GM19240 (cell line): ENCODE measurements at regions not wholly inside any gene's neighbourhood (a gene's known extent, or its start where the extent isn't known, plus 50 kb on each side); places are given as distances from the start of the nearest gene placed in this dataset.
"Not testable (repeated sequence)": the region's sequence is repeated elsewhere in the genome, so short reads cannot be mapped to it uniquely, and the experiment has no call there.

Experiments
- DNase-seq: peaks from one replicate; pipeline ENCODE4 v3.0.0; 2011; ENCODE audit warnings: low spot score; ENCODE audit not compliant: insufficient read length

DNA sequence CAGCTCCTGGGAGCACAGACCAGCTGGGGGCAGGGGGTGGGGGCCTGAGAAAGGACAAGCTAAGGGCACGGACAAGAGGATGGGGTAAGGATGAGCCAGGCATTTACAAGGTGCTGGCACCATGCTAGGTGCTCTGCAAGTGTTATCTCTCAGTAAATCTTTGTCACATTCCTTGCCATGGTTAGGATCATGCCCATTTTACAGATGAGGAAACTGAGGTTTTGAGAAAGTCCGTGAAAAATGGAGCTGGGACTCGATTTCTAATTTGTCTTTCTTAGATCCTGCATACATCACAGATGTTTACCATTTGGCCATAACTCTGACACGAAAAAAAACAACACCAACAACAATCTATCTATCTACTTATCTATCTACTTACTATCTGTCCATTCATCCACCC lies 429.7 kb downstream of the MIAT start:
- DNase-seq, result no peak

DNA sequence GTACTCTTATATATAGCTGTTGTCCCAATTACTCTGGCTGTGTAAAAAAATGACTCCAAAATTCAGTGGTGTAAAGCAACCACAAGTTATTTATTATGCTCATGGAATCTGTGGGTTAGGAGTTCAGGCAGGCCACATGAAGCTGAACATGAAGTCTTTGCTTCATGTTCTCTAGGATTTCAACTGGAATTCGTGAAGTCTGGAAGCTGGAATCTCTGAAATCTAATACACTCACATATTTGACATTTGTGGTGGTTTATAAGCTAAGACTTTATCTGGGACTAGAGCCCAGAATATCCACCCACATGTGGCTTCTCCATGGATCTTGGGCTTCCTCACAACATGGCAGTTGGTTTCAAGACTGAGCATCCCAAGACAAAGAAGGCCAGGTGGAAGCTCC lies 430.6 kb downstream of the MIAT start:
- no peak for DNase-seq

DNA sequence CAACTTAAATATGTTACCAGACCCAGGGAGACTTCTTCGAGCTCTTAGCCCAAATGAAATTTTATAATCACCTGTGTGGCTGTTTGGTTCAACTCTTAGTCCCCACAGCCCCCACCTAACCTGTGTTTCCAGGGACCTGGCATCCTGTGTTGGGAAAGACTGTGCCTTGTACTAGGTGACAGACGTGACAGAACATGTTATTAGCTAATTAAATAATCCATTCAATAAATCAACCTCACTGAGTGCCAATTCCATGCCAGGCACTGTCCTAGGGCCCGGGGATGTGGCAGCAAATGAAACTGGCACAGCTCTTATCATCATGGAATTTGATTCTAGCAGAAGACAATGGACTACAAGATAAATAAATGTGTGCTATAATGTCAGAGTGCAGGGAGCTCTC lies 431.9 kb downstream of the MIAT start:
- no peak for DNase-seq

DNA sequence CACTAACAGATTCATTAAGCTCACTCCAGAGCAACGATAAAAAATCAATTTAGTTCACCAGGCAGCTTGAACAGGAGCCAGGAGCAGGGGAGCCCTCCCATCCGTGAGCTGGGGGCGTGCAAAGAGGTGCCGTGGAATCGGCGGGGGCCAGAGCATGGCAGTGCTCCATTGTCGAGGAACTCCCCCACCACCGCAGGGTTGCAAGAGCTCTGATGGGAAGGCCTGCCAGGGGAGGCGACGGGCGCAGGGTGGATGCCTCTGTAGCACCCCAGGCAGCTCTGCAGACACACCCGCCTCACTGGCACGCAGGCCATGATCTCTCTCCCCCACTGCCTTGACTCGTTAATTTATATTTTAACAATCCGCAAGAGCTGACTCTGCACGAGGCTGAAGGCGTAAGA lies 433.2 kb downstream of the MIAT start:
- no peak for DNase-seq

DNA sequence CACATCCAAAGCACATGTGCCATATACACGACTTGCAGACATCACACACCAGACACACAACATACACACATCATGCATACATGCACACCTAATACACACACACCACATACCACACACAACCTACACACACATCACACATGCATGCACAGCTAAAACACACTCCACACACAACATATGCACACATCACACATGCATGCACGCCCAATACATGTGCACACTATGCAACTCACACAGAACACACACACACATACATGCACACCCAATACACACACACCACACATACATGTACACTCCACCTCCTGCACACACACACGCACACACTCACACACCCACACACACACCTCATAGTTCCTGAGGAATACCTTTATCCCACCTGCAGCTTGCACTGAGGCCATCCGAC lies 436.0 kb downstream of the MIAT start:
- DNase-seq, result no peak

DNA sequence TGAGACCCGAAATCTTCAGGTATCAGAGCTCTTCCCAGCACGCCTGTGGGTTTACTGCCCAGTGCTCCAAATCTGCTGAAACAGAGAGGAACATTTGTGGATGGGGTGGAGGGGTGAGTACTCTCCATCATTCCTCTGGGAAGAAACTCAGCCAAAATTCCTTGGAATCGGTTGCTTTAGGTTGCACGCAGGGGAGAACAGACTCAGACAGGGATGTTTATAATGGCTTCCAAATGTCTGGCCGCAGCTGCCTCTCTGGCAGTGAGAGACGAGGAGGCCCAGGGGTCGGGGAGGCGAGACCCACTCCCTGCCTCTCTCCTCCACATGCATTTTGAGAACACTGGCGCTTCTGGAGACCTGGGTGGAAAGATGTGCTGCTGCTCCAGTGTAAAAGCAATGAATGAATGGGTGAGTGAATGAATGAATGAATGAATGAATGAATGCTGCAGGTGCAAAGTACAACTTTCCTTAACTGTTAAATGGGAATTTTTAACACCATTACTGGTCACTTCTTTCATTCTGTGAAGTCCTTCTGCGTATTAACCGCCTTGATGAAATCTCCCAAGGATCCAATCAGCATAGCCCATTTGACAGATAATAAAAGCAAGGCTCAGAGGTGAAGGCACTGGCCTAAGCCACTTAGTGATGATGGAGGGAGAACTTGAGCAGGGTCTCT lies 437.4 kb downstream of the MIAT start:
- DNase-seq, result no peak

DNA sequence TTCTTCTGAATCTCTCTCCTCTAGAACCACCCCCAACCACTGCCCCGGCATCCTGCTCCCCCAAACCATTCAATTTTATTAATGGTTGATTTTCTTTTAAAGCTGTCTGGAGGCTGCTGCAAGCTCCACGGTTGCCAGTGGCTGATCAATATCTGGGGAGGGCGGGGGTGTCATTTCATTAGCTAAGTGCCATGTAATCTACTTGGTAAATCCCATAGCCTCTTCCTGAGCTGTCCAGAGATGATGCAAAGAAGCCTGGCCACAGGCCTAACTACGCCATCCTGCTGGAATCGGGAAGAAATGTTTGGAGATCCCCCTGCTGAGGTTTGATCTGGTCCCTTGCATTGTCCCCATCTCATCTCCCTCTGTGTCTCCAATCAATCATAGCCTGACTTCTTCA lies 440.1 kb downstream of the MIAT start:
- no peak for DNase-seq

DNA sequence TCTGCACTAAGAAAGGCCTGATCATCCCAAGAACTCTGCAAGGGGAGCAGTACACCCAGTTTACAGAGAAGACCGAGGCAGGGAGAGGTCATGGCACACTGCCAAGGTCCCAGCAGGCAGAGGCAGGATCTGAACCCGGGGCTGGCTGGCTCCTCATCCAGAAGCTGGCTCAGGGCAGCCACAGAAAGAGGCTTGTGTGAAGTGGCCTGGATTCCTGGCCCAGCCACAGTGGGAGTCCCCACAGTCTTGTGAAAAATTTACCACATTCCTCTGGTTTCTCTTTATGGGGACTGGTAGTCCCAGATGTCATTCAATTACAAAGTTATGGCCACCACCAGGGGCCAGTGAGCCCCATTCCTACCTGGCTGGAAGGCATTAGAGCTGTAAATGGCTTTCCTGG lies 440.5 kb downstream of the MIAT start:
- no peak for DNase-seq

DNA sequence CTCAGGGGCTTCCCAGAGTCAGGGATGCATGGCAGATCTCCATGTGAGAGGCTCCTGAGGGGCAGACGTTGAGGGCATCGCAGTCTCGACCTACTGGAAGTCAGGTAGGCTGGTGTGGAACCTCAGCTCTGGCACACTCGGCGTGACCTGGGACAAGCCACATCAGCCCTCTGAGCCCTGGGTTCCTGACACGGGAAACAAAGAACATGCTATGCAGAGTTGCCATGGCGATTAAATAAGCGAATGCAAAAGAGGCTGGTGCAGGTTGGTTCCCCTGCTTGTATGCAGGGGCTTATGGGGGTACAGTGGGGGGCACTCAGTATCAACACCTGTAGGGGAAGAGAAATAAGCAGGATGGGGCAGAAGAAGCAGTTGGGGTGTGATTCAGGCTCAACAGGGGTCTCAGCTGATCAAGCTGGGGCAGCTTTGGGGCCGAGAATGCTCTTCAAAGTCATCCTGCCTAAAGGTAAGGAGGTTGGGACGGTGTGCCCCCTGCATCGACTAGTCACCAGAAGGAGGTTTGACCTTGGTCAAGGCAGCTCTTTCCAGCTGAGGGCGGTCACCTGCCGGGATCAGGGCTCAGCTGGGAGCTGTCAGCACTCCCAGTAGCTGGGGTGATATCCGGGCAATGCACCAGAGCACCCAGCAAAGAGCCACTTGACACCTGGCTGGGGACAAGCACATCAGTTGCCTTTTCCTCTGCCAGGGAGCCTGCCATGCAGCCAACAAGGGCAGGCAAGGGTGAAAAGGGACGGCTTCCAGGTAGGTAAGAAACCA lies 442.7 kb downstream of the MIAT start:
- no peak for DNase-seq

DNA sequence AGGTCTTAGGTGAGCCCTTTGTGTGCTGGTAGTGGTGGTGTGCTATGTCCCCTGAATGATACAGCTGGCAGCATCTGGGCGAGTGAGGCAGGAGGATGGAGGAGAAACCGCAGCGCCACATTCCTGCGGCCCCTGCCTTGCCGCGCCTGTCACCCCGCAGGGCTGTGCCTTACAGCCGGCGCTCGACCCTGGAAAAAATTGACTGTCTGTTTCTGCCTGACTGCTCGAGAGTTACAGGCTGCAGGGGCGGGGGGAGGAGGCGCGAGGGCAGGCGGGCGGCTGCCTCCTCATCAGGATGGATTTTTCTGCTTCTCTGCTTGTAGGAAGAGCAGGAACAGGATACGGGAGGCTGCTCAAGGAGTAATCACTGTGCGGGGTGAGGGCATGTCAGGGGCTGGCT lies 443.4 kb downstream of the MIAT start:
- no peak for DNase-seq

DNA sequence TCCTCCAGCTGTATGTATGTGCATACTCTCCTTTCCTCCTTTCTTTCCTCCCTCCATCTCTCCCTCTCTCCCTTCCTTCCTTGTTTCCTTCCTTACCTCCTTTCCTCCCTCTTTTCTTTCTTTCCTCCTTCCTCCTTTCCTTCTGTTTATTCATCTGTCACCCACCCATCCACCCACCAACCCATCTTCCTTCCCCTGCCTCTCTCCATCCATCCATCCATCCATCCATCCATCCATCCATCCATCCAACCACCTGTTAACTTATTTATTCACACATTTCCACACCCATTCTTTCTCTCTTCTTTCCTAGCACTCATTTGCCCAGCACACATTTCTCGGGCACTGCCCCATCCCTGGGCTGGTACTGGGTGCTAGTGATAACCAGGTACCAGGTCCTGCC lies 443.9 kb downstream of the MIAT start:
- DNase-seq, result no peak

DNA sequence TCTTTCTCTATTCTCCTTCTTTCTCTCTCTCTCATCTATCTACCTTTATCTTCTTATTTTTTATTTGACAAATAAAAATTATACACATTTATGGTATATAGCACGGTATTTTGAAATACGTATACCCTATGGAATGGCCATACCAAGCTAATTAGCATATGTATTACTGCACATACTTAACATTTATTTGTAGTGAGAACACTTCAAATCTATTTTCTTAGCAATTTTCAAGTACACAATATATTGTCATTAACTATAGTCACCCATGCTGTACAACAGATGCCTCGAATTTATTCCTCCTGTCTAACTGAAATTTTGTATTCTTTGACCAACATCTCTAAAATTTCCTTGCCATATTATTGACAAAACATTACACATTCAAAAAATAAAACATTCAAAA lies 447.1 kb downstream of the MIAT start:
- no peak for DNase-seq

DNA sequence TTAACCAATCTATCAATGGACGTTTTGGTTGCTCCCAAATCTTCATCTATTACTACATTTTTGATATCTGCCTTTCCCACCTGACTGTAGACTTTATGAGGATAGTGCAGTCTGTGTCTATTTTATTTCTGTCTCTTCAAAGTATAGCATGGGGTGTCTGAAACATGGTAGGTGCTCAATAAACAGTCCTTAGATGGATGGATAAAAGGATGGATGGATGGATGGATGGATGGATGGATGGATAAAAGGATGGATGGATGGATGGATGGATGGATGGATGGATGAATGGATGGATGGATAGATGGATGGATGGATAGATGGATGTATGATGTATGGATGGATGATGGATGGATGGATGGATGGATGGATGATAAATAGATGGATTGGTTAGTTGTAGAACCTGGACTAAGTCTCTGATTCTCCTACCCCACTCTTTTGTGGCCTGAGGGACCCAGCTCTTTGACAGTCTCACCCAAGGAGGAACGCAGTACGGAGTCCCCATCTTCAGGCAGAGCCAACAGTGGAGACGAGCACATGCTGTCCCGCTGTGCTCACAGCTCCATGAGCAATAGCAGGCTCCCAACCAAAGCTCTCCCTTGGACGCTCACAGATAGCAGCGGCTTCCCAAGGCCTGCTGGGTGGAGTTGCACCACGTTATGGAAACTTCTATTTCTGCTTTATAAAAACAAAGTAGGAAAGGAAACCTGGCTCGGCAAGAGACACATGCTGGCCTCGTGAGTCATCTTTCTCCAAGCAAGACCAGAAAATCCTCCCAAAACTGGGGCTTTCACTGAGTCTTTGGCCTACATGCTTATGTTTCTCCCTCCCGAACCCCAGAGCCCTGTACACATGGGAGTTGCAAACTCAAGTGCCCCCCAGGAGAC lies 448.0 kb downstream of the MIAT start:
- DNase-seq, result no peak

DNA sequence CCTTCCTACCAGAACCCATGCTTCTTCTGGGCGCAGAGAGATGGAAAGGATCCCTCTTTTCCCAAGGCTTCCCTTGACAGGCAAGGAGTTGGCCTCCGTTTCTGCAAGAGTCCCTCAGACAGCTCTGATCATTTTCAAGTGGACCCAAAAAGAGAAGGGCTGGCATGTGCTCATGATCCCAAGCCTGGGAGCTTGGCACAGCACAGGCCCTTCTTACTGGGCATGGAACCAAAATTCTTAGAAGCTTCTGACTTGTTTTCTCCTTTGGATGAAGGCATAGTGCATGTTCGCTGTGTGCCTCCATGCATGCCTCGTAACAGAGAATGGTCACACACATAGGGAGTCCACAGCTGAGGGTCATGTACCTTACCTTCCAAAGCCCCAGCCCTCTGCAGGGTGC lies 449.6 kb downstream of the MIAT start:
- no peak for DNase-seq

DNA sequence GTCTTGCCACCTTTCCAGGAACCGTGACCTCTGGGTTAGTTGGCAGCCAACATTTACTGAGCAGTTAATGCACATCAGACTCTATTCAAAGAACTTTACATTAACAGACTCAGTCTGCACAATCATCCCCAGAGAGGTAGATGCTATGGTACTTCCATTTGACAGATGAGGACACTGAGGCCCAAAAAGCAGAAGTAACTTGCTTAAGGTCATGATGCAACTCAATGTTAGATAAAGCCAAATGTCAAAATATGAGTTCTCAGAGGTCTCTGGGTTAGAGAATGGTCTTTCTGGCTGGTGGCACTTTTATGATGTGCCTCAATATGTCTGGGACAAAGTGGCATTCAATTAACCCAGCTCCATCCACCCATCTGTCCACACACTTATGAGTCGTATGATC lies 450.0 kb downstream of the MIAT start:
- DNase-seq, result no peak

DNA sequence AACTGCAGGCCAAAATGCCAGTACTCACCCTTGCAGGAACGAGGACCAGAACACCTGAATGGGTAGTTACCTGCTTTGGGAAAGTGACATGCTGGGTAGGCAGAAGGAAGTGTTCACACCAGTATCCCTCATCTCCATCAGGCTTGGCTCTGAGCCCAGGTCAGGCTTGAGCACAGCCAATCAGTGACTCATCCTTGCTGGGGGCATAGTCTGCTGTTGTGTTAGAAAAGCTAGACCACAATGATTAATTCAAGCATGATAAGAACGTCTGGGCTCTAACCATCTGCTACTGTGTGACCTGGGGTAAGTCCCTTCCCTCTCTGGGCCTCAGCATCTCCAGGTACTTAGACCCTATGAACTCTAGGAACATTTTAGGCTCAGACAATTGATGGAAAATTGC lies 450.4 kb downstream of the MIAT start:
- DNase-seq, result no peak

DNA sequence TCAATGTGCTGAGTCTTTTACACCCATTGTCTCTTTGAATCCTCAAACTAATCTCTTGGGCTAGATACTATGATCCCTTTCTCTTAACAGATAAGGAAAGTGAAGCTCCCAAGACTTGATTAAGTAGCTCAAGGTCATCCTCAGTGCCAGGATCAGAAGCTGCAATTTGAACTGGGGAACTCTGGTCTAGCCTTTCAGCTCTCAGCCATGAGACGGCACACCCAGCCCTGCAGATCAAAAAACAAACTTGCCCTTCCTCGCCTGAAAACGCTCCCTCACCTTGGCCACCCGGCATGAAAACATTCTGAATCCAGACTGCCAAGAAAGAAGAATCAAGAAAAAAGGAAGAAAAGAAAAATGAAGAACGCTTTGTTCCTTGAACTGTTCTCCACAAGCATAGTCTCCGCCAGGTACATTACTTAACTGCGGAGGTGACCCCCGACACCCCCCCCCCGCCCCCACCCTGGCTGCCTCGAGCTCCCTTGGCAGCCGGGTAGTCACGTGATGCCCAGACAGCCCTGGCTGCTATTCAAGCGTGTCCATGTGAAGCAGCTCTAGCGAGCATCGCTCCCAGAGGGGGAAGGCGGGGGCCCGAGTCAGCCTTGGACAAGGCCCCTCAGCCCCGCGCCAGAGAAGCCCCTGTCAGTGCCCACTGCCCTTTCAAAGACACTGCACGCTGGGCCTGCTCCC lies 451.2 kb downstream of the MIAT start:
- no peak for DNase-seq

DNA sequence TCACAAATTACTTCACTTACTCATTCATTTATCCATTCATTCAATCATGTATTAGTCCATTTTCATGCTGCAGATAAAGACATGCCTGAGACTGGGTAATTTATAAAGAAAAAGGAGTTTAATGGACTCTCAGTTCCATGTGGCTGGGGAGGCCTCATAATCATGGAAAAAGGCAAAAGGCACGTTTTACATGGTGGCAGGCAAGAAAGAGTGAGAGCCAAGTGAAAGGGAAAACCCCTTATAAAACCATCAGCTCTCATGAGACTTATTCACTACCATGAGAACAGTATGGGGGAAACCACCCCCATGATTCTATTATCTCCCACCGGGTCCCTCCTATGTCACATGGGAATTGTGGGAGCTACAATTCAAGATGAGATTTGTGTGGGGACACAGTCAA lies 452.0 kb downstream of the MIAT start:
- DNase-seq, result not testable (repeated sequence)

DNA sequence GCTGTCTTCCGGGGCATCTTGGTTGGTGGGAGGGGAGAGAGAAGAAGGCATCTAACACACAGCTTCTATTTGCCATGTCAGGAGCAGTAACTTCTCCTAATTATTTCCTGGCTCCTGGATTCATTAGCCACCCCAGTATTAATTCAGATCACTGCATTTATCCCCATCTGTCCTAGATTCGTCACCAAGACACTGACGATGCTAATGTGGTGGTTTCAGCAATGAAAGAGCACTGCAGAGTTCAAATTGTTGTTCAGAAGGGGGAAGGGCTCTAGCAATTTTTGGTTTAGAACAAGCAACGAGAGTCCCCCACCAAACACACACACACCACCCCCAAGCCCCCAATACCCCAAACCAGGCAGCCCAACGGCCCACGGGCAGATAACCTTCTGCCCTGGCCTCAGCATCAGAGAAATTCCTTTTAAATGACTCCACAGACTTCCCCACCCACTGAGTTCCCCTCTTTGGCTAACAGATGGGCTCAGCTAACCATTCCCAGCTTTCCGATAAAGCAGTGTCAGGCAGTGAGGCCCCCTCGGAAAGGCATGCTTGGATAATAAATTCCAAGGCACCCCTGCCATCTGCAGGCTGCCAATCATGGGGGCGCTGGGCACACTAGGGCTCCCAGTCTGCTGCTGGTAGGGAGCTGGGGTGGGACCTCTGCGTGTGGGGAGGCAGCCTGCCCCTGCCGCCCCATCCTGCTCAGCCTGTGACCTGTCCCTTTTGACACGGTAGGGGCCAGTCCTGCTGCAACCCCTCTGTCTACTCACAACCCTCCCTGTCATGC lies 453.5 kb downstream of the MIAT start:
- DNase-seq, result no peak

DNA sequence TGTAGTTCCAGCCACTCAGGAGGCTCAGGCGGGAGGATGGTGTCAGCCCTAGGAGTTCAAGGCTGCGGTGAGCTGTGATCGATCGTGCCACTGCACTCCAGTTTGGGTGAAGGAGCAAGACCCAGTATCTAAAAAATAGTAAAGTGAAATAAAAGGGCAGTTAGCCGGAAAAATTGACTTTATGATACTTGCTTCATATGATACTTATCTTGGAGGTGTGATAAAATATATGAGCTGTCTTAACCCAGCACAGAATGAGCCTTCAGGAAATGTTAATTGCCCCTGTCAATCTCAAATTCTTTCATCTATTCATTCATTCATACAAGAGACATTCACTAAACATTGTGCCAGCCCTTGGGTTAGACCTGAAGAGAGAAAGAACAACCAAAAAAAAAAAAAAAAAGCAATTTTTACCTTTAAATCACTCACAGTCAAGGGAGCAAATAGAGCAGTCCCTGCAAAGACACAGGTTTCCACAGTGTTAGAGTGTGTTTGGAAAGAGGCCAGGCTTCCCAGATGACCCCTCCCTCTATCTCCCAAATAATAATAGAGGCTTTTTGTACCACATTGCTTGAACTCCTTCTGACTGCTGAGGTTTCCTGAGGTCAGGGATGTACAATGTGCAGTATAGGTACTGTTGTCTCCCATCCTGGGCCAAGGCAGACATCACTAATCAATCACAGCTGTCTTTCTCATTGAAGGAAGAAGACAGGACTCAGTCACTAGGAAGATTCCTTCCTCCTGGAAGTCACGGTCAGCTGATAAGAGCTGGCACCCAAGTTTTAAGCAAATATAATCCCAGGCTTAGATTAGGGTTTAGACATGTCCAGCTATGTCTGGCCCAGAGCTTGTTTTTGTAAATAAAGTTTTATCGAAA lies 454.6 kb downstream of the MIAT start:
- no peak for DNase-seq
